Central memory CD4-positive, alpha-beta T cell (primary cell): ENCODE measurements at regions not wholly inside any gene's neighbourhood (a gene's known extent, or its start where the extent isn't known, plus 50 kb on each side); places are given as distances from the start of the nearest gene placed in this dataset.

Experiments
- DNase-seq: peaks from one replicate; pipeline ENCODE4 v3.0.0; 2022

DNA sequence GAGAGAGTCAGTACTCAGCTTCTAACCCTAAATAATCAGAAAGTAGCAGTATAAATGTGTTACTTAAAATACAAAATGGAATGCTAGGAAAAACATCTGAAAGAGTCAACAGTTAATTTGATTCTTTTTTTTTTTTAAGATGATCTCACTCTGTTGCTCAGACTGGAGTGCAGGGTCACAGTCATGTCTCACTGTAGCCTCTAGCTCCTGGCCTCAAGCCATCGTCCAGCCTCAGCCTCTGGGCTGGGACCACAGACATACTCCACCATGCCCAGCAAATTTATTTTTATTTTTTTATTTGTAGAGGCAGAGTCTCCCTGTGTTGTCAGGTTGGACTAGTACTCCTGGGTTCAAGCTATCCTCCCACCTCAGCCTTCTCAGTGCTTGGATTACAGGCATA lies 424.9 kb downstream of the IRX2 start:
- no peak for DNase-seq

DNA sequence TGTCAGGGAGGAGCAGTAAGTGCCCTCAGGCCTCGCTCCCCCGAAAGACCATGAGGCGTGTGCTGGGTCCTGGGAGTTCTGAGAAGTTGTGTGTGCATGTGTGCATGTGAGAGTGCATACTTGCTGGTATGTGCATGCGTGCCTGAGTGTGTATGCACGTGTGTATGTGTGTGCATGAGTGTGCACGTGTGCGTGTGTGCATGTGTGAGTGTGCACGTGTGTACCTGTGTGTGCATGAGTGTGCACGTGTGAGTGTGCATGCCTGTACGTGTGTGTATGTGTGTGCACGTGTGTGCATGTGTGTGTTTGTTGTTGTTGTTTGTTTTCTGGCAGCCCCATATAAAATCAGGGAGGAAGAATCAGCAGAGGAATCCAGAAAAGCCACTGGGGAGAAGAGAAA lies 426.7 kb downstream of the IRX2 start:
- DNase-seq = no peak

DNA sequence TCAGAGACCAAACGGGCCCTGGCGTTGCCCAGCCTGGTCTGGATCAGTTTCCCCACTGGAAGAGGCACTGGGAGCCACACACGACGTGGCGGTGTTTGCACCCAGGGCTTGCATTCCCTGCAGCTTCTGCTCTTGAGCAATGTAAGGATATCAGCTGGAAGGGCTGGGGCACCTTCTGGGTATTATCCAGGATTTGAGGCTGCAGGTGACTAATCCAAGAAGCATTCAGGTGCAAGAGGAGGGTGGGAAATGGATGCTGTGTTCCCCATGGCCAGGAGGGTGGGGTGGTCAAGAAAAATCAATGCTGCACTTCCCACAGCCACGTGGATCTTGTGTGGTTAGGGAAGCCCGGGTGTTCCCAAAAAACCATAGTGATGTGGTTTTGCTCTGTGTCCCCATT lies 430.9 kb downstream of the IRX2 start:
- no peak for DNase-seq

DNA sequence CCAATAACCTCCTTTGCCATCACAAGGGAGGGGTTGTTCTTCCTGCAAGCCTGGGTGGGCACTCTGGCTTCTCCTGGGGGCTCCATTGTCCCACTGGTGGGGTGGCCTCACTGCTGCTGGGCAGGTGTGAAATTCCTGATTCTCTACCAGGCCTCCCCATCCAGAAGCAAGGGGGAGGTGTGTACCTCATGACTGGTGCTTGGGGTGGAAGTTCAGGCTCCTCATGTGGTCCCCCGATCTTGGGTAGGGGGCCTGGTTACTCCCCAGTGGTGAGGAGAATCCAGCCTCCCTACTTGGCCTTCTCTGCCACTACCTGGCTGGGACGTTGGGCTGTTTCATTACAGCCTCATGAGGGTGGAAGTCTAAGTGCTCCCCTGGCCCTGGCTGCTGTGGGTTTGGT lies 433.9 kb downstream of the IRX2 start:
- no peak for DNase-seq

DNA sequence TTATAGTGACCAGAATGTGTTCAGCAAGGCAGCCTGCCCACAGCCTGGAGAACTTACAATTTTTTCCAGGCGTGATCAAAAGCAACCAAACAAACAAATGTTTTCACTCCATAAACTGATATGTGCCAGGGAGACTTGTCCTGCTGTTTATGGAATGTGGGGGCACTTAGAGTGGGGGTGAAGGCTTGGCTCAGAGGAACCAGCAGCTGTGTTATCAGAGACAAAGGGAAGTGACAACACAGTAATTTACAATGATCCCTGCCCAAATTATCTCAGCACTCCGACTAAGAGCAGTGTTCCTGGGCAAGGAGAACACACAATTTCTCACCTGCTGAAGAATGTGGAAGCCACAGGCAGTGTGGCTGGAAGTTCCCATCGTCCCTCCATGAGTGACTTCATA lies 429.1 kb upstream of the IRX4 start:
- no peak for DNase-seq

DNA sequence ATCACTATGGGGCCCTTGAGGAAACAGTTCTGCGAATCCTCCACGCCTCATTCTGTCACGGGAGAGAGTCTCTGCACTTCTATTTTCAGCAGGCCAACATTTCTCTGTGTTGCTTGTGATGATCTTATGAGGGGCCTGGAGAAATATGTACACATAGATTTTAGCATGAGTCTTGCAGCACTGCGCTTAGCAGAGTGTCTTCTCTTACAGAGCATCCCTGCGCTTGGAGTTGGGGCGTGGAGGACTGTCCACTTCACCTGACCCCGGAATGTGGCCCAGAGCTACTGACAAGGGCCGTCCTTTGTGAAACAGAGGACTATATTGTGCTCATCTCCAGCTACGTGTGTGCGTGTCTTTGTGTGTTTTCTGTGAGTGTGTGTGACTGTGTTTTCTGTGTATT lies 428.2 kb upstream of the IRX4 start:
- DNase-seq = no peak

DNA sequence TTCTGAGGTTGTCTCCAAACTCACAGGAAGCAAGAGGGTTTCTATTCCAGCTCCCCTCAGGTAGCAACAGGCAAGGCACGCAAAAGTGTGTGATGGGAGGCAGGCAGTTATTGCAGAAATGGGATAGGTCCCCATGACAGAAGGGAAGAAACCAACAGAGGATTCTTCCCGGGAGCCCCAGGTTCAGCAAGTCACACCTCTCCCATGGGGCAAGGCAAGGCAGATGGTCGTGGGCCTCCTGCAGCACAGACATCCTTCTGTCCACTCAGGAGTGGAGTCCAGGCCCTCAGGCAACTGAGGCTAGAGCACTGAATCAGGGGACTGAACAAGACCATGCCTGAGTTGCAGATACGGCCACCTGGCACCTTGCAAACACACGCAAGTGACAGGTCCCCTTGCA lies 424.9 kb upstream of the IRX4 start:
- DNase-seq = no peak

DNA sequence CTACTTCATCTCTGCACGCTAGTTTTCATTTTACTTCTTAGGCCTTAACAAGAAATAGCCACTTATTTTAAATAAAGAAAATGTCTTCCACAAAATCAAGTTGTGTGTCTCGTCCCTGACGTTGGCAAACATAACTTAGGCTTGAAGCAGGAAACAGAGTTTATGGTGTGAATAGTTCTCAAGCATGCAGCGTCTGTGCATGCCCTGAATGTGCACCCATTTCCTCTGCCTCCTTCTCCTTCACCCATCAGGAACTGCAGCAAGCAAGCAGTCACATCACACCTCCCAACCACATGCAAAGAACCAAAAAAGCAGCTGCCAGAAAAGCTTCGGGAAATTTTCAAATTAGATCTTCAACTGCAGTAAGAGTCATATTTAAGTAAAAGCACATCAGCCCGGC lies 424.0 kb upstream of the IRX4 start:
- no peak for DNase-seq

DNA sequence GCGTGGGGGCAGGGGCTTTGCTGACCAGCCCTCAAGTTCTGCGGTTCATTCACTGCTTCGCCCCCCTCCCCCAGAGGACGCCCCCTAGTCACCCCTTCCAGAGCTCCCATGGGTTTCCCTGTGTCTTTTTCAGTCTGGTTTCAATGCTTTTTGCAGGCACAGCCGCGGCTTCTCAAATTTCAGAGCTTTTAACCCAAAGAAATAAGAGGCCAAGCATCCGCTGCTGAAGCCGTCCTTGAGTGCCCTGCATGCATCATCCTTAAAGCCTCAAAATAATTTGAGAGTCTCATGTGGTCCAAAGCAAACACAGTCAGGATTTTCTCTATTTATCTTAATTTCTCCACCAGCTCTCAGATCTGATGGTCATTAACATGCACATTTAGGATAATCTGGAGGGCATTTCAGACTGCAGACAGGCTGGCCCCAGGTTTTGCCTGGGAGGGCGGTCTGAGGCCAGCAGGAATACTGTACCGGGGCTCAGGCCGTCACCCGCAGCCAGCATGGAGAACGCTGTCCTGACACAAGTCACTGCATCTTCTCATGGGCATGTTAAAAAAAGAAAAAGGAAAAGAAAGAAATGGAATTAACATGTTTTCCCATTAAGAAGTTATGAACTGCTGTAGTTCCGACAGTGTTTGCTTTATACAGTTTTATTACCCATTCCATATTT lies 420.8 kb upstream of the IRX4 start:
- no peak for DNase-seq

DNA sequence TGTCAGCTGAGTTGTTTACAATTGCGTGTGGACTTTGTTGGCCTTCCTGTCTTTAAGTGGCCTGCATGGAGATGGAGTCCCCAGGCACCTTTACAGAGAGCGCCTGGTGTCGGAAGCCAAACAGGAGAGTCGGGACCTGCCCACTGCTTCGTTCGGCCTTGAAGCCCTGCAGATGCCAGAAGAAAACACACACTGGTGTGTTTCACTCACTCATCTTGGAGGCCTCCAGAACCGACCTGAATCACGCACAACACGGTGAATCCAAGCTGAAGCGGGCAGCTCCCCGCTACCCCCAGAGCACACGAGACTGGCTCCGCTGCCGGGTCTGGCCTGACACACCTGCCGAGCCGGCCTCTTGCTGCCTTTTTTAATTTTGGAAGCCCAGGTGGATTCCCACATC lies 419.4 kb upstream of the IRX4 start:
- no peak for DNase-seq

DNA sequence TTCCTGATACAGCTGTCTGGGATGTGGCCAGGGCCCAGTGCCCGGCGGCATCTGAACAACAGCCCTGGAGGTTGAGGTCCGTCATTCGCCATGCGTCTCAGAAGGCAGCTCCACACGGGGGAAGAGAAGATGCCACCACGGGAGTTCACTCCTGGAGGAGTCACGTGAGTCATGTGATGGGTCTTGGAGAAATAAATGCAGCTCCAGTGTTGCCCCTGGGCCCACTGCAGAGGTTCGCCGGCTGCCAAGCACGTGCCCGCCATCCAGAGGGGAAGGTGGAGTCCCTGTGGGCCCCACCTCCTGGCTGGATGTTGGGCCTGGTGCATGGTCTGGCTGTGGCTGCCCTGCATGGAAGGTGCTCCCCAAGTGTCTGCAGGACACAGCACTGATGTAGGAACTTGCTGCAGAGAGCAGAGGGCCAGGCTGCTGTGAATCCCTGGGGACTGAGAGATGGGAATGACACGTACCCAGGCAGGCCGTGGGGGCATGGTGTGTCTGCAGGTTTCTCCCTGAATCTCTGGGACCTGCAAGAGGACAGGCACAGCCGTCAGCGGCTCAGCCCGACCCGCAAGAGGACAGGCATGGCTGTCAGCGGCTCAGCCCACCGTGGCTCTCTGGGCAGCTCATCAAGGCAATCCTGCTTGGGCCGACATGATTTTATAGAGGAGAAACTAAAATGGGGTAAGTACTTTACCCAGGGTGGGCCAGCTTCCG lies 418.3 kb upstream of the IRX4 start:
- no peak for DNase-seq

DNA sequence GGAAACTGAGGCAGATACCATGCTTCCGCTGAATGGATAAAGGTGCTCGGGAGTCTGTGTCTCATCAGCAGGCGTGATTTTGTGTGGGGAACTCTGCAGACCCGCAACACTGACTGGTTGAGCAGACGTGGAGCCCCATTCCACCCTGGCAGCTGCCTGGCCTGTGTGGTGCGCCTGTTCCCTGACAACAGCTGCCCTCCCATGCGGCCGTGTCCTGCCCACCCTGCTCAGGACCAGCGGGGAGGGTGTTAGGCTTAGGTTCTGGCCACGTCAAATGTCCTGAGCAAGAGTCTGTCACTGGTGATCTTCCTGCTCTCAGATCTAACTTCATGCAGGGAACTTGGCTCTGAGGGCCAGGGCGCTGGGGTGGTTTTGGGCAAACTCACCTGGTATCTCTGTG lies 417.7 kb upstream of the IRX4 start:
- DNase-seq = no peak

DNA sequence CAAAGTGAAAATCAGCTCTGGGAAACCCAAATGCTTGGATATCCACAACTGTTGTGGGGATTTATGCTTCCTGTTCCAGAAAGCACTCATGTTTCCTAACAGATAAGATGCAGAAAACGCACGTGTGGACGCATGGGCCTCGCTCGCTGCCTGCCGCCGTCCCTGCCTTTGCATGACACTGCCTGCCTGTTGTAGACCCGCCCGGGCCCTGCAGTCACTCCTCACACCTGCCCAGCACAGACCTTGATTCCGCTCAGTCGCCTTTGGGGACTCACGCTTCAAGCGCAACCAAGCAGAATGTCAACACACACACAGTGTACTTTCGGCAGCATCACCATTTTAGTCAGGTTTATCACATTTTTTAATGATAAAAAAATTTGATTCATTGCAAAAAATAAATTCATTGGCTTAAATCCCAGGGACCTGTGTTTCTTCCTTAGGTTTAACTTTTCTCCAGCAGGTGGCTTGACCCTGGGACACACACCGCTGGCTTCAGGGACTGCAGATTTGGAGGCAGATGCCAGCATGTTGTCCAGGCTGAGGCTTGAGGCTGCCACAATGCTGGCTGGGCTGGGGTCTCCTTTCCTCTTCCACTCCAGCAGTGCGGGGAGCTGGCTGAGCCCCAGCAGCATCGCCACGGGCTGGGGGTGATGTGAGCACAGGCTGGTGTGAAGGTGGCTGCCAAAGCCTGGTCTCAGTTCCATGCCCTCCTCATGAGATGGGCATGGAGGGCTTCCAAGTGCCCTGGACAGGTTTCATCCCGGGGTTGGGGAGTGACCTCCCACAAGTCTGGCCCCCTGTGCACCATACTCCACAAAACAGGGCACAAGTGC lies 416.9 kb upstream of the IRX4 start:
- DNase-seq = no peak

DNA sequence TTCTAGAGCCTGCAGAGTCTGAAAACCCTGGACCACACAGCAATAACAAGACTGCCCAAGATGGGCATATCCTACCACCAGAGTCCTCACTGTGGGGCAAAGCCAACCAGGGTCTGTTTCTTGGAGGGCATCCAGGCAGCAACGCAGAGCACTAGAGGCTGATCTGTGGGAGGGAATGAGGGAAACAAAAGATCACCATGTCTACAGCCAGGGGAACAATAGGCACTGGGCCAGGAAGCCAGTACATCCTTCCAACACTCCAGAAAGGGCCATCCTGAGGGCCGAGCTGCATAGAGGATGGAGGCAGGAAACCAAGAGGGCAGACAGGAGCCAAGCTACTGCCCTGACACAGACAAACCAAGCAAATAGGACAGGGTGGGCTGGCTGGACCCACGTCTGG lies 416.1 kb upstream of the IRX4 start:
- DNase-seq = no peak

DNA sequence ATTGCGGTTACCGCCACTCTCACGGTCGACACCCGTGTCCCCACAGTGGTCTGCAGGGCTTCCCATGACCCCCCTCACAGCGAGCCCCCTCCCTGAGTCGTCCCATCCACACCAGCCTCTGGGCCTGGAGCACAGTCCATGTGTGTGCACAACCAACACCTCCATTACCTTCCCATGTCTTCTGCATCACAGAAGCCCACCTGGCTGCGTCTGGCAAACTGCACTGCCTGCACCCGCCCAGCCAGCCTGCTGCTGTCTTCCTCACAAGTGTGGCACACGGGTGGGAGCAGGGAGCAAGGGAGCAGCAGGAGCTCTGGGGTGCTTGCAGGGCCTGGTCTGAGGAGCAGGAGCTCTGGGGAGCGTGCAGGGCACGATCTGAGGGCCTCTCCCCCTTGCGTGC lies 415.3 kb upstream of the IRX4 start:
- no peak for DNase-seq

DNA sequence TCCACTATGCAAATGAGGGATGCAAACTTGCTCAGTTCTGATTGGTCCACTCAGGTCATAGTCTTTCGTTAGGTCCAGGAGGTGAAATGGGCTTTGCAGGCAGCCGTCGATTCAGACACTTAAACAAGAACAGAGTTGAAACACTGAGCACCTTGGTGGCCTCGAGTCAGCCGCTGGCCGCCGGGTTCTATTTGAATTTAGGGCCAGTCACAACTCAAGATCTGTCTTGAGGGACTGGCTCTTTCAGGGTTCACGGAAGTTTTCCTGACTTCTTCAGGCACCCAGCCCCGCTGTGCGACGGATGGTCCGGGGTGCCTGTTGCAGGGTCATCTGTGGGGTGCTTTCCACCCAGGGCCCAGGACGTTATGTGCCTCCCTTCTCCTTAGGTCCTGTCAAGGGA lies 412.8 kb upstream of the IRX4 start:
- DNase-seq = no peak

DNA sequence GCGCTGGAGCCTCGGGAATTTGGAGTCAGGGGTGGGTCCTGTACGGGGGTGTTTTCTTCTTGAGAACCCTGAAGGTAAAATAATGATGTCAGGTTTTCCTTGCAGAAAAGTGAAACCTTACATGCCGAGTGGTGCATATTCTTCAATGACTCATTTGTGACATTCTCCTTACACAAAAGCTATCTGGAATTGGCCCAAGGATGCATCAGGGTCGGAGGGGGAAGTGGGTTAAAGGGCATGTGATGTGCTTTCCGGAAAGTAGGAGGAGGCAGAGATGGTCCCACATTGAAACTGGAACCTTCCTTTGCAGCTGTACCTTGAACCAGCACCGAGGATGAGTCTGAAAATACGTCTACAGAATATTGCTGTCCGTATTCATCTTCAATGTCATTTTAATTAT lies 411.2 kb upstream of the IRX4 start:
- no peak for DNase-seq

DNA sequence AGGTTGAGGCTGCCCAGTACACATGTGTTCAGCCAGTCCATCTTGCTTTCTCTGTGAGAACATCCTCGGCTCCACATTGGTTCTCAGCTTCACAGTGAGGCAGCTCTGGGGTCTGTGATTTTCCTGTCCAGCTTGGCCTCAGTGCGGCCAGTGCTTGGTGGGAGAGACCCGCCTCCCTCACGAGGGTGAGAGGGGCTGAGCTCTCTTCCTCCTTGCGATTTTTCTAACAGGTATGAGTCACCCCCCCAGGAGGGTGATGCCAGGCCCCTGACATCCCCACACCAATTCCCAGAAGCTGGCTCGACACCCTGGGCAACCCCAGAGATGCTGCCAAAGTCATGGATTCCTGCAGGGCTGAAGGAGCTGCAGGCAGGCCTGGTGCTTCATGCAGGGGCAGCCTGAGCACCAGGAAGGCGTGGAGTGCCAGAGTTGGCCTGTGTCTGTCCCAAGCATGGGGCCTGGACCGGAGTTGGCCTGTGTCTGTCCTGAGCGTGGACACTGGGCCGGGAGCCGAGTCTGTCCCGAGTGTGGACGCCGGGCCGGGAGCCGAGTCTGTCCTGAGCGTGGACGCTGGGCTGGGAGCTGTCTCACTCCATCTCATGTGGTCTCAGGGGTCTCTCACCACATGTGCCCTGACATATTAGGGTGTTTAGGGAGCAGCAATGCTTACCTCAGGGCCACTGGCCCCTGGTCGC lies 408.6 kb upstream of the IRX4 start:
- DNase-seq = no peak

DNA sequence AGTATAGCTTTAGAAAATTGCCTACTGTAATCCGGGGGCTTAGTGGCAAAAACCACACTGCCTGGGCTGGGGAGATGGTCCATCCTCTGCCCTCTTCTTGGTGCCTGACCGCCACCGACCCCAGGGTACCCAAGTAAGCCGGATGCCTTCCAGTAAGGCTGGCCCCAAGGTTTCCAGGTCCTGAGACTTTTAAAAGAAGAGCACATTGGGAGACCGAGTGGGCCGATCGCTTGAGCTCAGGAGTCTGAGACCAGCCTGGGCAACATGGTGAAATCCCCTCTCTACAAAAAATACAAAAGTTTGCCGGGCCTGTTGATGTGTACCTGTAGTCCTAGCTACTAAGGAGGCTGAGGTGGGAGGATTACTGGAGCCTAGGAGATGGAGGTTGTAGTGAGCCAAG lies 406.7 kb upstream of the IRX4 start:
- DNase-seq = no peak

DNA sequence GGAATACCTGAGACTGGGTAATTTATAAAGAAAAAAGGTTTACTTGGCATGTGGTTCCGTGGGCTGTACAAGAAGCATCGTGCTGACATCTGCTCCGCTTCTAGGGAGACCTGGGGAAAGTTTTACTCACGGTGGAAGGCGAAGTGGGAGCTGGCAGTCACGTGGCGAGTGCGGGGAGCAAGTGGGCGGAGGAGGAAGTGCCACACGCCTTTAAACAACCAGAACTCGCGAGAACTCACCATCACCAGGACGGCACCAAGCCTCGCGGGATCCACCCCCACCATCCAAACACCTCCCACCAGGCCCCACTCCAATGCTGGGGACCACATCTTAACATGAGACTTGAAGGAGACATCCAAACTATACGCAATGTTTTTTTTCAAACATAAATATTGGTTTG lies 406.2 kb upstream of the IRX4 start:
- DNase-seq = no peak

DNA sequence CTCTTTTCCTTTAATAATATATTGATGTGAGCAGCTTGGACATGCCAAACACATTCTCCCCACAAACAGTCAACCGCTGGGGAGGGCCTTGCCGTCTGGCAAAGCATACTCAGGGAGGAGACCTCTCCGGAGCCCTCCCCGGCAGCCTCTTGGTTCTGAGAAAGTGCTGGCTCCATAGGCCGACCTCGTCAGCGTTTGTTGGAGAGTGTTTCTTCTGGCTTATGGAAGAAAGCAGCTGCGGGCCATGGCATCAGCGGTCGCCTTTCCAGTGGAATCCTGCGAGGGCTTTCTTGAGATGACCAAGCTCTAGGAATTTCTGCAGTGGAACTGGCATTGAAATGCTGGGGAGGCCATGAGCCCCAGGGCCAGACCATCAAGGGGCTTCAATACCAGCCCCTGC lies 405.7 kb upstream of the IRX4 start:
- DNase-seq = no peak

DNA sequence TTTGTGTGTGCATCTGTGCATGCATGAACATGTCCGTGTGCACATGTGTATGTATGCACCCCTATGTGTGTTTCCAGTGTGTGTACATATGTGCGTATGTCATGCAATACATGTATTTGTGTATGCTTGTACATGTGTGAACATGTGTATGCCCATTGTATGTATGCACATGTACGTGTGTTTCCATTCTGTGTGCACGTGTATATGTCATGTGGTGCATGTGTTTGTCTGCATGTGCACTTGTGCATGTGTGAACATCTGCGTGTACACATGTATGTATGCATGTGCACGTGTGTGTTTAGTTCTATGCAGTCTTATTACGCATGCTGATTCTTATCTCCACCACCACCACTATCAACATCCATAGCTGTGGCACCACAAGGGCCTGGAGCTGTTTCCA lies 403.5 kb upstream of the IRX4 start:
- DNase-seq = no peak

DNA sequence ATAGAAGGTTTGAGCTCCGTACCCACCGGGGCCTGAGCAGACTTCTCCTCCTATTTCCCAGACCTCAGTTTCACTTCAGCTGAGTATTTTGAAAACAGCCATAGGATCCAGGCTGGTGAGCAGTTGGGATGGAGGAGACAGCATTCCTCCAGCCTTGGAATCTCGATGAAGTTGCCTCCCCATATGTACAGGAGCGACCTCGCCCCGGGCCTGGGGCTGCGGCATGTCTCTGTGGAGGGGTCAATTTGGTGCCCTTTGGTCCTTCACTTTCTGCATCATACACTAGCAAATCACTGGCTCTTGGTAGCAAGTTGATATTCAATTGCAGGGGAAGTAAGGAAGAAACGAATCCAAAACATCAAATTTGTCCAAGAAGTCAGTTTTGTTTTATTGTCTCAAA lies 402.0 kb upstream of the IRX4 start:
- DNase-seq = no peak
